Caco-2 (cell line): ENCODE measurements at regions not wholly inside any gene's neighbourhood (a gene's known extent, or its start where the extent isn't known, plus 50 kb on each side); places are given as distances from the start of the nearest gene placed in this dataset.

Experiments used
- BruUV-seq: library from RNA; stranded (reverse); fragments of 400-500 nt; replicated peaks from 2 replicates; lab custom pipeline; 2021; lab: Mats Ljungman, UMichigan
- CTCF ChIA-PET: fragments of 300-600 bp; sonication (Branson Sonifier 250); formaldehyde crosslinking; loops from one replicate; lab custom pipeline; 2022; ENCODE audit warnings: antibody characterized with exemption; lab: Charles Lee
- POLR2A ChIA-PET: fragments of 300-600 bp; sonication (Branson Sonifier 250); formaldehyde crosslinking; loops from one replicate; lab custom pipeline; 2022; ENCODE audit warnings: antibody characterized with exemption; lab: Charles Lee
- DNase-seq, 2 experiments: peaks; one replicate each; pipeline versions ENCODE4 v3.0.0 to v3.0.0-alpha.2; 2020 to 2022
- H3K27me3 ChIP-seq: replicated peaks from 2 replicates; pipeline ENCODE4 v1.6.0; 2011; ENCODE audit warnings: low read length; ENCODE audit not compliant: control insufficient read depth, insufficient read depth
- H3K36me3 ChIP-seq: 2 replicates; pipeline ENCODE4 v1.5.1; 2011; ENCODE audit warnings: low read length; ENCODE audit not compliant: control insufficient read depth, insufficient read depth
- H3K4me1 ChIP-seq: fragments of 250-450 bp; sonication (Bioruptor Pico); 2 replicates; pipeline ENCODE4 v1.5.1; 2020; ENCODE audit warnings: mild to moderate bottlenecking
- H3K4me3 ChIP-seq: 2 replicates; pipeline ENCODE4 v1.5.1; 2011; ENCODE audit warnings: low read depth, mild to moderate bottlenecking, control low read depth, low read length
- H3K9me3 ChIP-seq: fragments of 250-450 bp; sonication (Bioruptor Pico); 2 replicates; pipeline ENCODE4 v1.5.1; 2020; ENCODE audit warnings: mild to moderate bottlenecking, moderate library complexity
- H3K27ac Mint-ChIP-seq: one replicate; pipeline ENCODE4 v1.8.0; 2022; ENCODE audit warnings: mixed read lengths; ENCODE audit not compliant: unreplicated experiment
- H3K27me3 Mint-ChIP-seq: one replicate; pipeline ENCODE4 v1.8.0; 2022; ENCODE audit warnings: mixed read lengths; ENCODE audit not compliant: insufficient read depth, unreplicated experiment
- H3K36me3 Mint-ChIP-seq: one replicate; pipeline ENCODE4 v1.8.0; 2022; ENCODE audit warnings: mild to moderate bottlenecking, mixed read lengths; ENCODE audit not compliant: insufficient read depth, unreplicated experiment
- H3K4me1 Mint-ChIP-seq: one replicate; pipeline ENCODE4 v1.8.0; 2022; ENCODE audit warnings: low read depth, mixed read lengths; ENCODE audit not compliant: unreplicated experiment
- H3K4me3 Mint-ChIP-seq: one replicate; pipeline ENCODE4 v1.8.0; 2022; ENCODE audit warnings: mild to moderate bottlenecking, moderate library complexity, mixed read lengths; ENCODE audit not compliant: unreplicated experiment
- H3K9me3 Mint-ChIP-seq: one replicate; pipeline ENCODE4 v1.8.0; 2022; ENCODE audit warnings: mixed read lengths; ENCODE audit not compliant: unreplicated experiment
- intact Hi-C: fragments of 100-400 bp; cut with micrococcal nuclease; formaldehyde crosslinking; loops from one replicate; pipeline ENCODE4 v1.10.0; 2022; ENCODE audit not compliant: unreplicated experiment
- TF ChIP-seq, protein P1 (sequence below), 2 experiments: fragments of 200-600 bp in 1 of 2; IDR thresholded peaks; 1 replicate in 1 of 2; 2 replicates in 1 of 2; pipeline versions ENCODE4 v1.5.1 to v1.8.0; 2011 to 2022; ENCODE audit warnings: antibody characterized with exemption in 1 of 2, control low read depth in 1 of 2, inconsistent platforms in 1 of 2, low read depth in 1 of 2, low read length in 1 of 2, mild to moderate bottlenecking in 1 of 2, moderate library complexity in 1 of 2; ENCODE audit not compliant: insufficient read depth in 1 of 2, severe bottlenecking in 1 of 2, unreplicated experiment in 1 of 2

DNA sequence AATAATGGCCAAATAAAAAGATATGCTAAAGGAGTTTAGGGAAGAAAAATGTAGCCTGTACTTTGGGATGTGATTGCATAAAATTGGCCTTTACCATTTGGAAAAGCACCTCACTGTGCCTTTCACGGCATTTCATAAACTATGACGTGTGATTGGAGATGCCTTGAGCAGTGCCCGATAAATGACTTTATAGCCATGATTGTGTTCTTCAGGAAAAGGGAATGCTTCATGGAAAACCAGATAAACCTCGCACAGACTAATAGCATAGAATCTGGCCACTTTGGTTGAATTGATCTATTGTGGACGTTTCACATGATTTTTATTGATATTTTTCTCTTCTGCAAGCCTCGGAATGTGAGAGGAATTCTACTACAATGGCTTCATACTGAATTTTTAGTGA, 502.0 kb upstream of the MKI67 start:
- POLR2A ChIA-PET = no interaction called here
- CTCF ChIA-PET = no interaction called here
- Mint-ChIP-seq H3K27ac (no peak overlapping the region), H3K4me1 (peaks cover 11% of the 10 kb centered on the region), H3K9me3 (no peaks in the 10 kb centered on the region), H3K4me3 (no peak overlapping the region), H3K27me3 (peaks cover 5% of the 10 kb centered on the region), H3K36me3 (no peaks in the 10 kb centered on the region)
- H3K36me3 ChIP-seq = no peaks in the 10 kb centered on the region
- BruUV-seq = no TSS peak
- H3K4me3 ChIP-seq = no peak overlapping the region
- intact Hi-C loops = no loop called here
- H3K9me3 ChIP-seq = no peaks in the 10 kb centered on the region
- no peak for DNase-seq
- TF ChIP-seq, protein P1, sequence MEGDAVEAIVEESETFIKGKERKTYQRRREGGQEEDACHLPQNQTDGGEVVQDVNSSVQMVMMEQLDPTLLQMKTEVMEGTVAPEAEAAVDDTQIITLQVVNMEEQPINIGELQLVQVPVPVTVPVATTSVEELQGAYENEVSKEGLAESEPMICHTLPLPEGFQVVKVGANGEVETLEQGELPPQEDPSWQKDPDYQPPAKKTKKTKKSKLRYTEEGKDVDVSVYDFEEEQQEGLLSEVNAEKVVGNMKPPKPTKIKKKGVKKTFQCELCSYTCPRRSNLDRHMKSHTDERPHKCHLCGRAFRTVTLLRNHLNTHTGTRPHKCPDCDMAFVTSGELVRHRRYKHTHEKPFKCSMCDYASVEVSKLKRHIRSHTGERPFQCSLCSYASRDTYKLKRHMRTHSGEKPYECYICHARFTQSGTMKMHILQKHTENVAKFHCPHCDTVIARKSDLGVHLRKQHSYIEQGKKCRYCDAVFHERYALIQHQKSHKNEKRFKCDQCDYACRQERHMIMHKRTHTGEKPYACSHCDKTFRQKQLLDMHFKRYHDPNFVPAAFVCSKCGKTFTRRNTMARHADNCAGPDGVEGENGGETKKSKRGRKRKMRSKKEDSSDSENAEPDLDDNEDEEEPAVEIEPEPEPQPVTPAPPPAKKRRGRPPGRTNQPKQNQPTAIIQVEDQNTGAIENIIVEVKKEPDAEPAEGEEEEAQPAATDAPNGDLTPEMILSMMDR (IDR thresholded peaks at IDR 0.05; ENCODE audit: insufficient read depth in 1 of 2, low read depth in 1 of 2, low read length in 1 of 2, severe bottlenecking in 1 of 2, unreplicated experiment in 1 of 2) = no peak
- no peaks in the 10 kb centered on the region for H3K27me3 ChIP-seq
- H3K4me1 ChIP-seq = no peaks in the 10 kb centered on the region

DNA sequence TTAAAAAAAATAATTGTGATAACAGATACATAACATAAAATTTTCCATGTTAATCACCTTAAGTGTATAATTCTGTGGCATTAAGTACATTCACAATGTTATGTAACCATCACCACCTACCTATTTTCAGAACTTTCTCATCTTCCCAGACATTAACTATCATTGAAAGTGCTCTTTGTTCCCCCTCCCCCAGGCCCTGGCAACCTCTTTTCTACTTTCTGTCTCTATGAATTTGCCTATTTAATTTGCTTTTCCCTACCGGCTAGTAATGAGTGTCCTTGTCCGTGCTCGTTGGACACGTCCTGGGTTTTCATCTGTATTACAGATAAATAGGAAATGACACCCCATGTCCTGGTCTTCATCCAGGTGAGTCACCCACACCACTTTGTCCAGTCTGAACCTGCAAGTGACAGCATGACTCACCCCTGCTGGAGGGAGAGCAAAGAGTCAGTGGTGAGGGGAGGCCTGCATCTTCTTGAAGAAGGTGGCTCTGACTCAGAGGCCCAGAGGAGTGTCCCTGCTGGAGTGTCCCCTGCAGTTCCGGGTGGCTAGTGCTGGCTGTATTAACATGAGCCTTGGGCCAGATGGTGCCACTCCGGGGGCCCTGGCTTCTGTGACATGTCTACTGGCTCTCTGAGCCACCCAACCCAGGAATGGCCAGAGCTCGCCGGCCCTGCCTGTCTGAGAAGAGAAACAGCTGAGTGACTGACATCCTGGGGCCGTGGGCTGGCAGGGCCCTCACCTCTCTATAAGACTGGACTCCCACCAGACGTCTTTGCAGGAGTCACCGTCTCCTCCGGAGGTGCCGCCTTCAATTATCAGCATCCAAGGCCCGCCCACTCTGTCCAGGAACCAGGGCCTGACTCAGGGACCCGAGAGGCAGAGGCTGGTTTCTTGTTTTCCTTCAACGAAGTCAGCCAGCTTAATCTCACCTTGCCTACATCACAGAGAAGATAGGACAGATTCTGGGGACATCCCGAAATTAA, 503.2 kb upstream of the MKI67 start:
- Mint-ChIP-seq H3K9me3 (no peaks in the 10 kb centered on the region), H3K27ac (no peak overlapping the region), H3K4me3 (no peak overlapping the region), H3K27me3 (peaks cover 7% of the 10 kb centered on the region), H3K36me3 (no peaks in the 10 kb centered on the region), H3K4me1 (peaks cover 11% of the 10 kb centered on the region)
- ChIA-PET CTCF (no interaction called here), POLR2A (no interaction called here)
- no peaks in the 10 kb centered on the region for H3K4me1 ChIP-seq
- no peaks in the 10 kb centered on the region for H3K9me3 ChIP-seq
- H3K27me3 ChIP-seq = no peaks in the 10 kb centered on the region
- intact Hi-C loops = no loop called here
- no peak overlapping the region for H3K4me3 ChIP-seq
- no TSS peak for BruUV-seq
- TF ChIP-seq, protein P1 (IDR thresholded peaks at IDR 0.05; ENCODE audit: insufficient read depth in 1 of 2, low read depth in 1 of 2, low read length in 1 of 2, severe bottlenecking in 1 of 2, unreplicated experiment in 1 of 2) = no peak
- DNase-seq = no peak
- no peaks in the 10 kb centered on the region for H3K36me3 ChIP-seq

DNA sequence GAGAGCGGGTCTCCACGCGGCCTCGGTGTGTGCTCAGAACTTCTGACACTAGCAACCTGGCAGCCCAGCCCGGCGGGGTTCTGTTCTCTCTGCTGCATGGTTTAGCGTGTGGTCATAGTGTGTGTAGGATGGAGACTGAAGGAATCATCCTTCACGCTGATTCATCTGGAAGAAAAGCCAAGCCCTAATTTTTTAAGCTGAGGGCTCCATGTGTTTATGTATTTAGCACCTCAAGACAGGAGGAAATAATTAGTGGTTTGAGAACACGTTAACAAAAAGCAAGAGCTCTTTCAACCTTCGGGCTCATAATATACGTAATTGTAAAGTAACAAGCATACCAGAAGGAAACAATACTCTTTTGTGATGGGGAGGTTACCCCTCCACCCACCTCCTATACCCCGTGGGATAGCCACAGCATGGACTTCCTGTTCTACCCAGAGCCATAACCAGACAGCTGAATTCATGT, 504.6 kb upstream of the MKI67 start:
- H3K27ac Mint-ChIP-seq = no peak overlapping the region
- TF ChIP-seq, protein P1 (IDR thresholded peaks at IDR 0.05; ENCODE audit: insufficient read depth in 1 of 2, low read depth in 1 of 2, low read length in 1 of 2, severe bottlenecking in 1 of 2, unreplicated experiment in 1 of 2) = no peak
- H3K36me3 ChIP-seq = no peaks in the 10 kb centered on the region
- H3K4me1 Mint-ChIP-seq = peaks cover 11% of the 10 kb centered on the region
- no peaks in the 10 kb centered on the region for H3K36me3 Mint-ChIP-seq
- intact Hi-C loops = no loop called here
- POLR2A ChIA-PET = no interaction called here
- no peaks in the 10 kb centered on the region for H3K9me3 Mint-ChIP-seq
- H3K27me3 Mint-ChIP-seq = peaks cover 14% of the 10 kb centered on the region
- no peak overlapping the region for H3K4me3 ChIP-seq
- CTCF ChIA-PET = no interaction called here
- H3K9me3 ChIP-seq = no peaks in the 10 kb centered on the region
- no peaks in the 10 kb centered on the region for H3K4me1 ChIP-seq
- DNase-seq = no peak
- no peak overlapping the region for H3K4me3 Mint-ChIP-seq
- BruUV-seq = no TSS peak
- no peaks in the 10 kb centered on the region for H3K27me3 ChIP-seq
